HG03565 (cell line): ENCODE measurements at regions not wholly inside any gene's neighbourhood (a gene's known extent, or its start where the extent isn't known, plus 50 kb on each side); places are given as distances from the start of the nearest gene placed in this dataset.
"Not testable (repeated sequence)": the region's sequence is repeated elsewhere in the genome, so short reads cannot be mapped to it uniquely, and the experiment has no call there.

Source experiments
- ATAC-seq: cut with Tn5 transposase; IDR thresholded peaks from one replicate; pipeline ENCODE4 v1.9.1; 2021; ENCODE audit warnings: mild to moderate bottlenecking, moderate library complexity; ENCODE audit not compliant: unreplicated experiment

GRCh38 chr1:100627936-100628335, 90.0 kb downstream of the GPR88 start:
- ATAC-seq = no peak

GRCh38 chr1:100628631-100629081, 90.7 kb downstream of the GPR88 start:
- no peak for ATAC-seq

GRCh38 chr1:100629391-100629790, 90.2 kb upstream of the VCAM1 start:
- ATAC-seq = no peak

GRCh38 chr1:100631015-100631551, 88.5 kb upstream of the VCAM1 start:
- no peak for ATAC-seq

- no peak for ATAC-seq
Measured at GRCh38 chr1:100642826-100643225, 76.7 kb upstream of the VCAM1 start.

- no peak for ATAC-seq
Measured at GRCh38 chr1:100643471-100644196, 75.9 kb upstream of the VCAM1 start.

GRCh38 chr1:100646001-100646400, 73.5 kb upstream of the VCAM1 start:
- no peak for ATAC-seq

GRCh38 chr1:100649146-100649545, 70.4 kb upstream of the VCAM1 start:
- ATAC-seq = no peak

GRCh38 chr1:100657876-100658715, 61.4 kb upstream of the VCAM1 start:
- ATAC-seq = no peak

- ATAC-seq = no peak
Measured at GRCh38 chr1:100658716-100659026, 60.9 kb upstream of the VCAM1 start.

GRCh38 chr1:100661176-100661575, 58.4 kb upstream of the VCAM1 start:
- no peak for ATAC-seq

GRCh38 chr1:100668494-100668893, 51.0 kb upstream of the VCAM1 start:
- ATAC-seq = not testable (repeated sequence)
